ENCODE measurements at regions not wholly inside any gene's neighbourhood (a gene's known extent, or its start where the extent isn't known, plus 50 kb on each side); places are given as distances from the start of the nearest gene placed in this dataset.

DNA sequence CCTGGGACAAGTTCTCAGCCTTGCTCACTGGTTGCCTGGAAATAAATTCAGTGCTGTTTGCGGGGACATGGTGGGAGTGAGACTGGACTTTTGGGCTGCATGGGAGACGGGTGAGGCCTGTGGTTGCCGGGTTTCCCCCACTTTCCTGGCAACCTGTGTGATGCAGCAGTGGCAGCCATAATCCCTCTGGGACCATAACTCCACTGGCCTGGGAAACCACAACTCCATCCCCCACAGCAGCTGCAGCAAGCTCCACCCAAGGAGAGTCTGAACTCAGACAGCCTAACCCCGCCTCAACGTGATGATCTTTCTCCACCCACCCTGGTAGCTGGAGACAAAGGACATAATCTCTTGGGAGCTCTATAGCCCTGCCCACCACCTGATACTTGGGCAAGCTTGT lies 349.9 kb downstream of the PIK3R1 start:
- no peak for DNase-seq (ENCODE audit: low spot score)

DNA sequence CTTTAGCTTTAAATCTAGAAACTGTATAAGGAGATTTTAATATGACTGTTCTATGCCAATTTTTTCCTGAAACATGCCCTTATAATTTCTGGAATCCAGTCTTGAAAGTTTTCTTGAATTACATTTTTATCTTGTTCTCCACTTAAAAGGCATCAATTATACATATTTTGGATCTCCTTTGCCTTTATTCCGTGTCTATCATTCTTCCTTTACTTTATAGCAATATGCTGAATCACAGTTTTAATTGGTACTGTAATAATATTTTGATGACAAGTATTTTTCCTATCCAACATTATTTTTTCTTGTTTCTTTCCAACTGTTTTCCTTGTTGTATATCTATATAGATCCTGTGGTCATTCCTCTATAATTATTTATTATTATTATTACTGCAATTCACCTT lies 361.2 kb downstream of the PIK3R1 start:
- no peak for DNase-seq (ENCODE audit: low spot score)

DNA sequence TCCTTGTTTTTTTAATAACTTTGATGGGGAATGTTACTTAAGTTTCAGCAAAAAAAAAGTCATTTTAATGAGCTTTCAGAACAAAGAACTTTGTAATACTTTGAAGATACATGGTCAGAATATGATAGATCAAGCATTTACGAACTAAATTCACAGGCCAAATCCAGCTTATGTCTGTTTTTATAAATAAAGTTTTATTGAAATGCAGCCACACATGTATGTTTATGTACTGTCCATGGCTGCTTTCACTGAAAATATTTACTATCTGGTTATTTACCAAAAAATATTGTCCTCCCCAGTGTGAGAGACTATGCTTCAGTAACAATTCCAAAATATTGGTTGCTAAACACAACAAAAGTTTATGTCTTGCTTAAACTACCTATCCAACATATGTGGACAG lies 366.7 kb downstream of the PIK3R1 start:
- no peak for DNase-seq (ENCODE audit: low spot score)

DNA sequence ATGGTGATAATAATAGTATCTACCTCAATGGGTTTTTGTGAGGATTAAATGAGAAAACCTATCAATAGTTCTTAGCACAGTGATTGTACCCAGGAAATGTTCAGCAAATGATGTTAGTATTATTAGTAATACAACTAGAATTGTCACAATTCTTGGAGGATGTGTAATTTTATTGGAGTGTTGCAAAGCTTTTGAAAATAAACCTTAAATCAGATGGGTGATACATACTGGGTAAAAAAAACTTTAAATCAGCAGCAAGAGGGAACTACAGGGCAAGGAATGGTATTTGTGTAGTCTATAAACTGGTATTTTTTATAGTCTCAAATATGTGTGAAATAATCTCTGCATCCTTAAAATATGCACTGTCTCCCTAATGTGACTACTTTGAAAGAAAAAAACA lies 371.6 kb downstream of the PIK3R1 start:
- DNase-seq (ENCODE audit: low spot score), result no peak

DNA sequence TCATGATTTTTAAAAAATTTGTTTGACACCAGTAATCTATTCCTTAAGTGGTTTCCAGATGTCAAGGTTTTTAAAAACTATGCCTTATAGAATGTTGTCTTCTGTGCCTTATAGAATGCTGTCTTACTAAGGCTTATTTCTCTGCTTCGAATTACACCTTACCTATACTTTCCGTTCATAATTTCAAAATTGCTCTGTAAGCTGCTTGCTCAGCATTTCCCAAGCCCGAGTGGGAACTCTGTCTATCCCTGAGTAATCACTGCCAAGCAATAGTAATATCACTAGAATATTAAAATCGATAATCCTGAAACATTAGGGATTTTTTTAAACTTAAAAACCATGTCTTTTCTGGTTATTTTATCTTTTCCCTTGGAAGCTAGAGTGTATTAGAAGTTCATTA lies 376.3 kb downstream of the PIK3R1 start:
- no peak for DNase-seq (ENCODE audit: low spot score)

DNA sequence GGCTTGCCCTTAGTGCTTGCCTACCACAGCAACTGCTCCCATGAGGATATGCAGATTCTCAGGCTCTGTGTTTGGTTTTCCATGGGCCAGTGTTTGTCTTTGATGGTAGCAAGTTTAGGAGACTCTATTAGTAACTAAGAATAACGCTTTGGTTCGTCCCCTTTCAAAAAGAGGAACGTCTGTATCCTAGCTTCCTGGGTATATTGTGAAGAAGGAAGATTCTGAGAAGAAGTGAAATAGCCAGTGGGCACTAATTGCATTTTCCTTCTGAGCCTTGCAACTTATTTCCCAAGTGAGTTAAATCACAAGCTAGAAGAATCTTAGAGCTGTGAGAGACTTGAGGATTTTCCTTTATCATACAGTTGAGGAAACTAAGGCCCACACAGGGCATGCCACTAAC lies 376.8 kb downstream of the PIK3R1 start:
- no peak for DNase-seq (ENCODE audit: low spot score)

DNA sequence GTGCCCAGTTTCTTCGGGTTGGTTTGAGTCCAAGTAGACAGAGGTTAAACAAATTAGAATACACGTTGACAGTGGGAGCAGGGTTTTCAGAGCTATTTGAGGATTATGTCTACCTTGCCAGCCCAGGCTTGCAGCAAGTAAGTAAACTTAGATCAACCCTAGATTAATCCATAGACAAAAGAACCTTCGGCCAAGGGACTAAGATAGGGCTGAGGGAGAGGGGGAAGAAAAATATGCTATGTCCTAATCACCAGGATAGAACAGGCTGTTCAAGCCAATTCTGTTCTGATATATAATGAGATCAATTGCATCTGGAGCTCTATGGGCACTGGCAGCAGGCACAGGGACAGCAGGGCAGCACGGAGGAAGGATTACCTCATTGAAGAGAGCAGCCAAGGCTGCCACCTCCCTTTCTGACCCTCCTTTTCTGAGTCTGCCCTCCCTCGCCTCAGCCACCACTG lies 377.7 kb downstream of the PIK3R1 start:
- no peak for DNase-seq (ENCODE audit: low spot score)

DNA sequence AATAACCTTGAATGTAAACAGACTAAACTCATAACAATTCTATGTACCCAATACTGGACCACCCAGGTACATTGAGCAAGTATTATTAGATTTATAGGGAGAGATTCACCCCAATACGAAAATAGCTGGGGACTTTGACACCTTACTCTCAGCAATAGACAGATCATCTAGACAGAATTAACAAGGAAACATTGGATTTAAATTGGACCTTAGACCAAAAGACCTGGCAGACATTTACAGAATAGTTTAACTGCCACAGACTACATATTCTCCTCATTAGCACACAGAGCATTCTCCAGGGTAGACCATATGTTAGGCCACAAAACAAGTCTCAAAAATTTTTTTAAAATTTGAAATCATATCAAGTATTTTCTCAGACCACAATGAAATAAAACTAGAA lies 397.4 kb downstream of the PIK3R1 start:
- DNase-seq (ENCODE audit: low spot score), result no peak

DNA sequence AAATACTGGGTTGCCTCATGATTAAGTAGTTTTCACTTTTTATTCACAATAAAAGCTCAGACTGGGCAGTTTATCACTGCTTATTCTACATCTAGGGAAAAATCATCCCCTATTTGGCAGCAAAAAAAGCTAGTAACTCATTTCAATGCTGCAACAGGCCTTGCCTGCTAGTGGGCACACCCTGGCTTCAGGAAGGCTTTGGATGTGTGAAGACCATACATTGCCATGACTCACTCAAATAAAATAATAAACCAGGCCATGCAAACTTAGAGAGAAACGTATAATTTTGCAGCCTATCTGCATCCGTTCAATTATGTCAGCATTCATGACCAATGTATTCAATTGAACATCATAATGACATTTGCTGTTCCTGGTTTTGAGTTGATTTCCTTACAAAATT lies 402.9 kb downstream of the PIK3R1 start:
- DNase-seq (ENCODE audit: low spot score), result no peak

DNA sequence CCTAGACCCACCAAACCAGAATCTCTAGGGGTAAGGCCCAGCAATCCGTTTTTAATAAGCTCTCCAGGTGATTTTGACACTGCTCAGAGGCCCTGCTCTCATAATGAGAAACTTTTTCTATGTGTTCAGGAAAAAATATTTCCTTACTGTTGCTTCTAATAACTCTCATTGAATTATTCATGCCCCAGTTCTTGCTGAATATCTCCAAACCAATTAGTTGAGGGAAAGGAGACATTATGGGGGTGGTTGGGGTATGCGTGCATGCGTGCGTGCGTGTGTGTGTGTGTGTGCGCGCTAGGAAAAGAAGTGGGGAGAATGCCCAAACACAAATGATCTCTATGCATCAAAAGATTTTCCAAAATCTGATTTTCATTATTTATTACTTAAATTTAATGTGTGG lies 411.4 kb downstream of the PIK3R1 start:
- DNase-seq (ENCODE audit: low spot score), result no peak

DNA sequence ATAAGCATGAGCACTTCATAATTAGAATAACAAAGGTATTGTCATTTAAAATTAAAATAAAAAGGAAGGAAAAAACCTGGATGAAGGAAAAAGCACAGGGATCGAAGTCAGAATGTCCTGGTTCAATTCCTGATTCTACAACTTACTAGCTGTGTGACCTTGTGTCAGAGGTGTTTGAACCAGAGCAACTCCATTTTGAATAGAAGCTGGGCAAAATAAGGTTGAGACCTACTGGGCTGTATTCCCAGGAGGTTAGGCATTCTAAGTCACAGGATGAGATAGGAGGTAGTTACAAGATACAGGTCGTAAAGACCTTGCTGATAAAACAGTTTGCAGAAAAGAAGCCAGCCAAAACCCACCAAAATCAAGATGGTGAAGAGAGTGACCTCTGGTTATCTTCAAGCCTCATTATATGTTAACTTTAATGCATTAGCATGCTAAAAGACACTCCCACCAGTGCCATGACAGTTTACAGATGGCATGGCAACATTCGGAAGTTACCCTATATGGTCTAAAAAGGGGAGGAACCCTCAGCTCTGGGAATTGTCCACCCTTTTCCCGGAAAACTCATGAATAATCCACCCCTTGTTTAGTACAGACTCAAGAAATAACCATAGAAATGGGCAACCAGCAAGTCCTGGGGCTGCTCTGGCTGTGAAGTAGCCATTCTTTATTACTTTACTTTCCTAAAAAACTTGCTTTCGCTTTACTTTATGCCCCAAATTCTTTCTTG lies 412.7 kb downstream of the PIK3R1 start:
- no peak for DNase-seq (ENCODE audit: low spot score)

DNA sequence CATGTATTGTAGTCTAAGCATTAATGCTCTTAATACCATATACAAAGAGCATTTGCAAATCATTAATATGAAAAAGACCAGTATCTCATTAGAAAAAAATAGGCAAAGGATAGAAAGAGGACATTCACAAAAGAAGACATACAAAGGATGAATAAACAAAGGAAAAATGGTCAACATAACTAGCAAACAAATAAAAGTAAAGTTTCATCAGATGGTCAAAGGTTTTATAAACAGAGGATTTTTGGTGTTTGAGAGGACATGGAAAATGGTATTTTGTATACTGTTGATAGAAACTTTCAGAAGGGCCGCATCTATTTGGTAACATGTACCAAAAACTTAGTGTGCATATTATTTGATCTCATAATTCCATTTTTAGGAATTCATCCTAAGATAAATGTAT lies 414.8 kb downstream of the PIK3R1 start:
- DNase-seq (ENCODE audit: low spot score), result no peak

DNA sequence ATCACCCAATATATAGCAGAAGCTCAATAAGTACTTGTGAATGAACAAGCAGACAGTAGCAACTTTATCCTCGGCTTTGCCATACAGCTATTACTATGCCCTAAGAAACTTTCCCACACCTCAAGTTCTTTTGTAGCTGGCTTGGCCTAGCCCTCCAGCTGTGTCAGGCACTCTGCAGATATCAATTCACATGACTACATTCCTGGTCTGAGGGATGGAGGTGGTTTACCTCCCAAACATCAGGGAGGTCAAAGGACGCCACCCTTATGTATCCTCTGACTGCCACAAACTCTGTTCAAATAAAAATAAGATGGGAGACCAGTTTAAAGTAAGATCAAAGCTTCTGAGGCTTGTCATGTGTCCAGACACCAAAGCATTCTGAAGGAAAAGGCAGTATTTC lies 416.3 kb downstream of the PIK3R1 start:
- DNase-seq (ENCODE audit: low spot score), result no peak

DNA sequence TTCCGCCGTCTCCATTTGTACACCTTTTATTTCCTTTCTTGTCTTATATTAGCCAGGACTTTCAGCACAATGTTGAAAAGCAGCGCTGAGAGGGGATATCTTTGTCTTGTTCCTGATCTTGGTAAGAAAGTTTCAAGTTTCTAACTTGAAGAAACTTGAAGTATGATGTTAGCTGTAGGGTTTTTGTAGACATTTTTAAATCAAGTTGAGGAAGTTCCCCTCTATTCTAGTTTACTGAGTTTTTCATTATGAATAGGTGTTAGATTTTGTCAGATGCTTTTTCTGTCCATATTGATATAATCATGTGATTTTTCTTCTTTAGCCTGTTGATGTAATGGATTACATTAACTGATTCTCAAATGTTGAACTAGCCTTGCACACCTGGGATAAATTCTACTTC lies 425.7 kb downstream of the PIK3R1 start:
- no peak for DNase-seq (ENCODE audit: low spot score)

DNA sequence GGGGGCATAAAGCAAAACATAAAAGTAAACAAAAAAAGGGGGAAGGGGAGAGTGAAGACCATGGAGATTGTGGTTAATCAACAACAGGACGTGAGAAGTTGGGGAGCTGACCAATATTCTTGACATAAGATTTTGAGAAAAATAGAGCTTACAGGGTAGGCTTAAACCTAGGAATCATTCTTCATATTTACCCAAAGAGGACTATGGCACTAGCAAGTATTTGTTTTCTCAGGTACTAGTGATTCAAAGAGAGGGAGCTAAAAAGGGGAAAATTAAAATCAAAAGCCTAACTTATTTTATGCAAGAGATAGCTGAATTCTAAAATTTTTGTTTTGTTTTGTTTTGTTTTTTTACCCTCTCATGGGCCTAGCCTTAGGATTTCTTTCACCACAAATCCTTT lies 427.5 kb downstream of the PIK3R1 start:
- DNase-seq (ENCODE audit: low spot score), result no peak

DNA sequence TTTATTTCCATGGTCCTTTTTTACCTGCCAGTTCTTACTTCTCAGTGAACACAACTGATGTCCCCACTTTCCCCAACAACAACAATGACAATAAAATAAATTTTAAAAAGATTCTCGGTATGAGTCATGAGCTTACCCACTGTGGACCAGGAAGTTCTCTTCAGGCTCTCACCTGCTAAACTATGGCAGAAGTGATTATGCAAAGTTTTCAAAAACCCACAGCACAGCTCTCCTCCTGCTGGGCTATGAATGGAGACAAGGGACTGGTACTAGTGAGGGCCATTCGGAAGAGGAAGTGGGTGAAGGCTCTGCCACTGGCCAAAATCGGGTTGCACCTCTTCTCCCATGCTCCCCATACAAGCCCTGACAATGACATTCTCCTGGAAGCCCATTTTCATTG lies 429.4 kb downstream of the PIK3R1 start:
- DNase-seq (ENCODE audit: low spot score), result no peak

DNA sequence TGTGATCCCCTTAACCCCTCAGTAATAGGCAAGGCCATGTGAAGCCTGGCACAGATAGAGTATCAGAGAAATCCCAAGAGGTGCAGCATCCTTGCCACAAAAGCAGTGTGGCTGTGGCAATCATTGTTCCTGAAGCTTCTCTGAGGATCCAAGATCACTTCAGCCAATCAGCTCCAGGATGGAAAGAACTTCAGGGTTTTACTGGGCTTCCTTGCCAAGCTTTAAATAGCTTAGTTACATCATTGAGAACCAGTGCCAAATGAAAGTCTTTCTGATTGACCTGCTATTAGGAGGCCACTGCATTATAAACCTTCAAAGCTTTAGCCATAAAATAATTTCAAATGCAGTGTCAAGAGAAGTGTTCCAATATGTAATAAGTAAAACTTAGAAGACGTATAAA lies 430.6 kb downstream of the PIK3R1 start:
- DNase-seq (ENCODE audit: low spot score), result no peak

DNA sequence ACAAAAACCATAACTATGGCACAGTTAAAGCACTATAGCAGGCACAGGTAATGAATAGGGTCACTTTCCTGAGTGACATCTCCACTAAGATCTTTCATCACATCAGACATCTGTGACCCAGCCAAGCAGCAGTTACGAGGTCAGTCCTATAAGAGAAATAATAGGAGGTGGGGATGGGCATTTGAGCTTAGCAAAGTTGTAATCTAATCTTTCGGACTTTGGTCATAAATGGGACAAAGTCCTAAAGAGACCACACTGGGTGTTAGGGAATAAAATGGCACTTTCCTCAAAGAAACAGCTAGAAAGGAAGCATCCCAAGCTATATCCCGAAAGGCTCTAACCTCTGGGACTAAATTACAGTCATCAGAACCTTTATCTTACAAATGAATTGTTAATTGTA lies 432.2 kb downstream of the PIK3R1 start:
- DNase-seq (ENCODE audit: low spot score), result no peak

DNA sequence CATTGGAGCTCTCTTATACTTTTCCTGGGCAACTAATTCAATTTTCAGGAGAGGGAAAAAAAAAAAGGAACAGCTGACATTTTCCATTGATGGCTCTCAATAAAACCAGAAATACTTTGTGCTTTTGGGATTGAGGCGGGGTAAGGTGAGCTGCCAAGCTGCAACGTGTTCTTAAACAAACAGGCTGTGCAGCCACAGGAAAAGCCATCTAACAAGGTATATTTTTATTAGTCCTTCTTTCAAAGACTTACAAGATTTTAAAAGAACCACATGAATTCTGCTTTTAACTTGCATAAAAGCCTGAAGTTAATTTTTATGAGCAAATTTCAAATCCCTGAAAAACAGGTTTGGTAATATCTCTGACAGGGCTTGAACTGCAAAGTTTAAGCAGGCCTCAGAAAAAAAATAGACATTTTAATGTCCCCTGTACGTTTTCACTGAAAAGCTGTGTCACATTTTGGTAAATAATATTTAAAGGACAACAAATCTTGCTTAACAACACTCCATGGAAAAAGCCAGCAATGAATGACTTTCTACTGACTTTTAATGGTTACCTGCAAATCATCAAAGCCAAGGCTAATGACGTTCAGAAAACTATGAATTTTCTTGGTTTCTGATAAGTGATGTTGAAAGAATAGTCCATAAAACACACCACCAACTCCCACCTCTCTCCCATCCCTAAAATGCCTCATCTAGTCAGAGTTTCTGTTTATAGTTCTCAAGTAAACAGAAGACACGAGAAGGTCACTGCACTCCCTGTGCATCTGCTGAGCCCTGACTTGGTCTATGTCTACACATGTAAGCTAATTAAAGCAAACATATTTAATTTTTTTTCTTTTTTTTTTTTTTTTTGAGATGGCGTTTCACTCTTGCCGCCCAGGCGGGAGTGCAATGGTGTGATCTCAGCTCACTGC lies 433.6 kb downstream of the PIK3R1 start:
- no peak for DNase-seq (ENCODE audit: low spot score)

DNA sequence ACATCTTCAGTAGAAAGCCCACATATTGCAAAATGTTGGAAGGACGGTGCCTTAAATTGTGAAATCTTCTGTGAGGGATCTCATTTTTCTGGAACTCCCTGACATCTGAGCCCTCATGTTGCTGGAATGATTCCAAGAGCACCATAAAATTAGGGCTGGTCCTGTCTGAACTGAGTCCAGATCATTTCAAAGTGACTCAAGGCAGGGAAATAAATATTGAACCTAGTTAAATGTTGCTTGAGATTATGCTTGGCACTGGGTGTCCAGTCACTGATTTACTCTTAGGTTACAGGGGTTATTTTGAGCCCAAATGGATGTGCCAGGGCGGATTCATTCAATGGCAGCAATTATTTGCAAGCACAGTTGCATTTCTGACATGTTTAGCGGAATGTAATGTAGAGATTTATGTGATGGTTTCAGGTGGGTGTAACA lies 437.0 kb downstream of the PIK3R1 start:
- DNase-seq (ENCODE audit: low spot score), result no peak

DNA sequence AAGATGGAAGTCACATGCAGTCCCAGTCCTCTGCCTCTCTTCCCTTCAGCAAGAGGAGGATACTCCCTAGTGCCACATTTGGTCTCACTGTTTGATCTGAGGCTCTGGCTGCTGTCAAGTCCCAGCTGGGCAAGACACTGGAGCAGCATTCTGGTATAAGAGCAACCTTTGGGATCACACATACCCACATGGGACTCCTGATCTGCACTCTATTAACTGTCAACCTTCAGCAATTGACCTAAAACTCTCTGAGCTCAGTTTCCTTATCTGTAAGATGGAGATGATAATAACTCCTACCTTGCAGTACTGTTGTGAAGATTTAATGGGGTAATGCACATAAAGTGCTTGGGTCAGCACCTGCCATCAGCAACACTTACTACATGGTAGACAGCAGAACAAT lies 437.9 kb downstream of the PIK3R1 start:
- no peak for DNase-seq (ENCODE audit: low spot score)

DNA sequence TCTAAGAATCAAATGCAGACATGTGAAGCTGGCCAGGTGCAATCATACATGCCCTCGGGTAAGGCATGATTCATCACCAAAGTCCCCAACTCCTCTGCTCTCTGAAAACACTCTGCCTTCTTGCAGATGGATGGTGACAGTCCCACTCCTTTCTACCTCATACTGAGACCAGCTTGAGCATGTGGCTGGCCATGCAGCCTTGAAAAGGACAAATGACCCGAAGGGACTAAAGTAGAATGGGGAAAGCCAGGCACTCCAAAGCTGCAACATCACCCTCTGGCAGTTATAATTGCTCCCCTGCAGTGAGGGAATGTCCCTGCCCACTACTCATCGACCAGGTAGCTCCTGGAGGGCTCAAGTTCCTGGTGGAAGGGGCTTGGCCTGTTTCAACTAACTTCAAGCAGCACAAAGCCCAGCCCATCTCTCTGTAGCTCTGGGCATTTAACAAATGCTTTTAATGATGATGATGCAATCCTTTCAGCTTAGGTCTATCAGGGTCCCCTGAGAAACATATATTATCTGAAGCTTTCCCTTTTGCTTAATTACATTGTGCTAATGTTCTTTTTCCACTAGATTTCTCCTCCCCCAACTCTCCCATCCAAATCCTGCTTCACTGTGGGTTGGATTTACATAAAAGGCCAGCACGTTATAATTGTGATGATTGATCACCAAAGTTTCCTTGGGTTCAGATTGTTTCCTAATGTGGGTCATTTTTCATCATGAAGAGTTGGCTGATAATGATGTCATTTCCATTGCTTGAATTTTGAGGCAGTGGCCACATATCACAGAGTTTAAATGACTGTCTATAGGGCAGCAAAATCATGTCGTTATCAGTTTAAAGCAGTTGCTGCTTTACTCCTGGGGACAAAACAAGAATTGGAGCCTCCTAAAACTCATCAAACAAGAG lies 436.5 kb upstream of the SLC30A5 start:
- DNase-seq (ENCODE audit: low spot score), result peak; percentile 44
